ENCODE measurements at regions not wholly inside any gene's neighbourhood (a gene's known extent, or its start where the extent isn't known, plus 50 kb on each side); places are given as distances from the start of the nearest gene placed in this dataset.
A peak's percentile ranks its signal among the peaks of the same experiment; 100 is the strongest.

DNA sequence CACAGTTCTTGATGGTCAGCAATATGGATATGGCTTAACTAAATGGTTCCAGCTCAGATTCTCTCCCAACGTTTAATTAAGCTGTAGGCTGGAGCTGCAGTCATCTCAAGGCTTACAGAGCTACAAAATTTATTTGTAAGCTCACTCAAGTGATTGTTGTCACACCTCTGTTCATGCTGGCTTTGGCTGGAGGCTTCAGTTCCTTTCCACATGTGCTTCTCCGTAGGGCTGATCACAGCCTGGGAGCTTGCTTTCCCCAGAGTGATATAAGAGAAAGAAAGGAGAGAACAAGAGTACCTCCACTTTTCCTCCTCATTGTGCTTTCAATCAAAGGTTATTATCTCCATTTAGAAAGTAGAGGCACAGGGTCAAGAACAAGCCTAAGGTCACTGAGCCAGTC lies 182.7 kb upstream of the KCNN2 start:
- no peak for DNase-seq

DNA sequence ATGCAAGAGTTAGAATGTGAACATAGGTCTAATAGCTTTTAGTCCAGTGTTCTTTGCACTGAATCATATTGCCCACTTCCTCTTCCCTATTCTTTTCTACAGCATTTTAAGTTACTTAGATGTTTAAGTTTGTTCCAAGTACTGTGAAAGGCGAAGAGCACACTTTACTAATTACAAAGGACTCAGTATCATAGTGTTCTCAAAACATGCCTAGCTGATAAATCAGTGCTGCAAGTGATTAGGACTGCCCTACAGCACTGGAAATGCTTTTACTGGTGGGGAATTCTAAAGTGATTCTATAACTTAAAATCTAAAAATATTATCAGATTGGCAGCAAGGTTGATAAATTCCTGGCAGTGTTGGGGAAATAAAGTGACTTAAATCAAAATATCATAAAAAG lies 177.9 kb upstream of the KCNN2 start:
- DNase-seq = no peak

DNA sequence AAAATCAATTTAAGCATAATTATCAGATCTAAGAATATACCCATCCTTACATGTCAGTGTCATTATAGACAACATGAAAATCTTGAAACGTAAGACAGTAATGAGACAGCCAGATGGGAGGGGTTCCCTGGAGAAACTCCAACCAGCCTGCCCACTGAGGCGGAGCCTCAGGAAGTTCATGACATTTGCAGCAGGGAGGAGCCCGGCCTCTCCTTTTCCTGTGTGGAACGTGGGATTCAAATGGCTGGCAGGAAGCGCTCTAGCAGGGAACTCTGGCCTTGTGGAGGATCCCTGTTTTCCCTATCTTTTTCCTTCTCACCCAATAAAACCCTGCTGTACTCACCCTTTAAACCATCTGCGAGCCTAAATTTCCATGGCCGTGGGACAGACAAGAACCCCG lies 176.6 kb upstream of the KCNN2 start:
- peak; percentile 7 for DNase-seq

DNA sequence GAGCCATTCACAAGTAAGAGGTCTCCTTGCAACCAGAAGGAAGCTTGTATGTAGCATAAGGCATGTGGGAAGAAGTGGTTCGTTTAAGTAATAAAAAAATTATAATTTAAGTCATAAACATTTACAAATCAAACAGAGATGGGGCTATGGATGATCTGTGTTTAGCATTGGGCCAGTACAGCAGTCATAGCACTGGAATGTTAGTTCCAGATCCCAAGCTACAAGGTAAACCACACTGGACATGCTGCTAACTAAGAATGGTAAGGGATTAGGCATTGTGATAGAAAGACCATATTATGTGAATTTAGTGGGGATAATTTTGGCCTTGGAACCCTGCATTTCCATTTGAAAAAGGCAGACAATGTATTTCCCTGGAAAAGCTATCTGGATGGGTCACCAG lies 170.4 kb upstream of the KCNN2 start:
- no peak for DNase-seq

DNA sequence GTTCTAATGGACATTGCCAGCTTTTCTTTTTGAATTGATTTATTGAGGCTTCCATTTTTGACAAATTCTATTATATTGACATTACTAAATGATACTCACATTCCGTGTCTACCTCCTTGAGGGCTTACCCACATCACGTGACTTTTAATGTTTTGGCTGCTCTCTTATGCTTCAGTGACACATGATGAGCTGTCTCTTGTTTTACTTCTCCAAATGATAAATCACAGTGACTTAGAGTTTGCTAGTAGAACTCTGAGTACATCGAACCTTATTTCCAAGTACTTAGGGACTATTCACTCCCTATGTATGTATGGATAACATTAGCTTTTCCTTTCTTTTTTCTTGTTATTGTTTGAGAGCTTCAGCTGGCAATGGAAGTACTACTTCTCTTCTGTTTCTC lies 169.8 kb upstream of the KCNN2 start:
- no peak for DNase-seq

DNA sequence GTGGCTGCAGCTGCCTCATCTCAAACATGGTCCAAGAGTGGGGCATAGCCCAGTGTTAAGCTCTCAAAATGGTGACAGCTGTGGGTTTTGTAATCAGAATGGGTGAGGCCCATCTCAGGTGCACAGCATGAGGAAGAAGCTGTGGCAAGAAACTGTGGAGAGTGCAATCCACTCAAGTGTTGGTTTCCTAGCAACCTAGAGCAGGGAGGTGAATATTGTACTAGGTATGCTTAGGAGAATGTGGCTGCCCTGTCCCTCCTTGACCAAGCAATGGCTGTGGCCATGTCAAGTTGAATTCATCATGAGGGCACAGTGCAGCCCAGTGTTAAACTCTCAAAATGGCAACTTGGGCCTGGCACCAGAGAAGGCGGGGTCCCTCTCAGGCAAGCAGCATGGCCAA lies 160.5 kb upstream of the KCNN2 start:
- no peak for DNase-seq

DNA sequence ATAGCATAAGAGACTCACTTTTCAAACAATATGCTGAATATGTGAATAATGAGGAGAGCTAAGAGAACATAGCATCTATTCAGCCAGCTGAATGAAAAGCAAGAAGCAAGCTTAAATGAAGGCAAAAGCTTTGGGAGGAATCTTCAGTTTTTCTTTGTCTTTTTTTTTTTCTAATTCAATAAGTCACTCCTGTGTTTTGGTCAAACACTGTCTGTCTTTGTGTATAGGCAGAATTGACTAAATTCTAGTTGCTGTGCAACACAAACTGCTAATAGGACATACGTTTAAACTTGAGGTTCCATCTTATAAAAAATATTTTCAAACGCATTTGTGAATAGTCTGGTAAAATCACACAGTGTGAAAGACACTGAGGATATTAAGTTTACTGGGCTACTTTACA lies 156.9 kb upstream of the KCNN2 start:
- DNase-seq = no peak

DNA sequence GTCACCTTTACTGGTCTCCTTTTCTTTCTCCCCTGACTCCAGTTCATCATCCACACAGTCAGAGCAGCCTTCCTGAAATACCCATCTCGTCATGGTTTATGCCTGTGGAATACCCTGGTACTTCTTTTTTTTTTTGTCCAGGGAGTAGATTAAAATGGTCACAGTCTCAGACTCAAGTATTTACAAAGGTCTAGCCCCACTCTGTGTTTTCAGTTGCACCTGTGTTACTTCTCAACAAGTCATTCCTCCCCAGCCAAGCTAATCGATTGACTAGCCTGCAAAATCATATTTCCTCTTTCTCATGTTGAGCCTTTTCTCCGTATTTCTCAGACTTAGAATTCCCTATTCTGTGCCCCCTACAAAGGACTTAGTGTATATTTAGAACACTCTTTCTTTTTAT lies 155.2 kb upstream of the KCNN2 start:
- DNase-seq = no peak

DNA sequence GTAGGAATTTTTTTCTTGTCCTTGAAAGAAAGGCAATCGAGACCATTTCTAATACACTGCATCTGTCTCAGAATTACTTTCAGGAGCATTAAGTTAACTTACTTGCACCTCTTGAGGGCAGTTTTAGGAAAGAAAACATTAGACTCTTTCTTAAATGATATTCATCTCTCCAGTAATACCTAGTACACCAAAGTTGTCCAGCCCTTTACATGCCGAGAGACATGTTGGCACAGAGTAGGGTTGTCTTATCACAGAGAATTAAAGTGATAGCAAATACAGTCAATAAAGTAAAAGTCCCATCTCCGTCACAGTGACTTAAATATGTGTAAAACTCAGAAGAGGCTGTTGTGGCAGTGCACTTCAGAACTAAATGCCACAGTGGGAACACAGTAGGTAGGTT lies 154.3 kb upstream of the KCNN2 start:
- DNase-seq = no peak

DNA sequence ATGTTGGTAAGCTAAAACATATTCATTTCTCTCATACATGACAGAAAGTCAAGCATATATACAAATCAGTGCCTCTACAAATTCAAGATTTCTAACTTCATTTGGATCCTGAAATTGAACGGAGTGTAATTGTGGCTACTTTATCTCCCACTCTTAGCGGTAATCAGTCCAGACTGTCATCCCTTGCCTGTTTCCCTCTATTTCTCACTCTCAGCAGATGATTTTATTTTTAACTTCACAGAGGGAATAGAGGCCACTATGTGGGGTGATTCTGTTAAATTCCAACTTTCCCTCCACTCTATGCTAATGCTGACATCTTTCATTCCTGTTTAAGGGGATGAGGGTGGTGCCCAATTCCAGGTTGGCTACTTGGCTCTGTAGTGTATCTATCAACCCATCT lies 153.8 kb upstream of the KCNN2 start:
- no peak for DNase-seq

DNA sequence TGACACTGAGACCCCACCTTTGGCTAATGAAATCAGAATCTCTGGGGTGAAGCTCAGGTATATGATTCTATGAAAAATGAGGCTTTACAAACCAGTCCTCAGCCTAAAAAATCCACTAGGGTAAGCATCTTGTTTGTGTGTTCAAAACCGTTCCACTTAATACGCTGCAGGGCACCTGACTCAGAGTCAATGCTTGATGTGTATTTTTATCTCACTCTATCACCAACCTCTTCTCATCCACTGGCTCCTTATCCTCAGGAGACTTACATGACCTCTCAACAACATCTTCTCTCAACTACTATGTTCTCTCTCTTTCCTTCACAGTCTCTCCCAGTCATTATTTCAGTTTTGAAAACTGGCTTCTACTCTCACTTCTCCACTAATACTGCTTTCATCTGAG lies 153.3 kb upstream of the KCNN2 start:
- DNase-seq = no peak

DNA sequence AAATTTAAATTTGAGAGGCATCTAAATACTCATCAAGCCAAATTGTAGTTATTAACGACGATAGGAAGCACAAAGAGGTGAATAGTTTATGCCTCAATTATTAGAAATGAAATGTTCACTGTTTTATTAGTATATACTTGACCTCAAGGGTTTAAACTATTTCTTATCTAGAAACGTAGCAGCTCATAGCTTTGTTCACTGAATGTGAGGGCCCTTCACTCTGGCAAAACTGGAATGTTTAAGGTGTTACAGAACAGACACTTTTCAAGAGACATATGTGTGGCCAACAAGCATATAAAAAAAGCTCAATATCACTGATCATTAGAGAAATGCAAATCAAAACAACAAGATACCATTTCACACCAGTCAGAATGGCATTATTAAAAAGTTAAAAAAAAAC lies 151.2 kb upstream of the KCNN2 start:
- DNase-seq = no peak

DNA sequence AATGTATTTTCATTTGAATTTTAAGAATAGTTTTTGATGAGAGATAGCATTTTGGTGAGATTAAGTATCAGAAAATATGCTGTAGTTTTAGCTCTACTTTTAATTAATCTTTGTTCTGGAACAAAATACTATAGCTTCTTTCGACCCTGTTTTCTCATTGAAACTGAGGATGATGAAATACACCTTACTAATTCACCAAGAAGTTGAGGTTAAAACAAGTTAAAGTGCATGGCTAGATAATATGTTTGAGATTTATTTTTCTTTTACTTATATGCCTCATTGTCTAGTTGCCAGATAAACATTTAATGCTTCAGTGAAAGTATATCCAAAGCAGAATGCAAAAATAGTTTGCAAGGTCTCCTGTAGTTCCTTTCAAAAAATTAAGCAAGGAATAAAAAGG lies 140.1 kb upstream of the KCNN2 start:
- no peak for DNase-seq

DNA sequence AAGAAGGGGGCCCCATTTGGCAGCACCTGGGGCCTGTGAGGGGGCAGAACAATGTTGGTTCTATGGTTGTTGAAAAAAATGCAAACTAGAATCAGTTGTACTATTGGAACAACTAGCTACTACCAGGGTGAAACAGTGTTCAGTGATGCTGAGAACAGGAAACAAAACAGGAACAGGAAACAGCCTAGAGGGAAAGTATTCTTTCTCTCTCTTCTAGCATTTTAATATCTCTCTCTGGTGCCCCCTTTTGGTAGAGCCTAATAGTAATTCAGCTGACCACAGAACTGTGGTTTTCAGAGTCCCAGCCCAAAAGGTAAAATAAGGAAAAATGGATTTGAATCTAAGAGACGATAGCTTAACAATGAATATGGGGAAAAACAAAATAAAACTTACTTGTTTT lies 138.0 kb upstream of the KCNN2 start:
- peak; percentile 45 for DNase-seq

DNA sequence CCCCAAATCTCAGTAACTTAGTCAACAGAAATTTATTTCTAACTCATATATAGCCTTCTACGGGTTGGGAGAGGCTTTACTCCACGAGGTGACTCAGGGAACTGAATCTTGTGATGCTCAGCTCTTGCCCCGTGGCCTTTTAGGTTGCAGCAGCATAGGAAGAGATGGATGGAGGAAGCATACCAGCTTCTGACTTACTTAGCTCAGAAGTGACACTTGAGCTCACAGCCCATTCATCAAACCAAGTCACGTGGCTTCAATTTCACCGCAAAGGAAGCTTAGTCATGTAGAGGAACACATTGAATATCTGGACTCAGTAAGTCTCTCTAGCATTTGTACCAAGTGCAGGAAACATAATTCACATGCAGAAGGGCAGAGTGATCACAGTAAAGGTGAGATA lies 124.1 kb upstream of the KCNN2 start:
- no peak for DNase-seq

DNA sequence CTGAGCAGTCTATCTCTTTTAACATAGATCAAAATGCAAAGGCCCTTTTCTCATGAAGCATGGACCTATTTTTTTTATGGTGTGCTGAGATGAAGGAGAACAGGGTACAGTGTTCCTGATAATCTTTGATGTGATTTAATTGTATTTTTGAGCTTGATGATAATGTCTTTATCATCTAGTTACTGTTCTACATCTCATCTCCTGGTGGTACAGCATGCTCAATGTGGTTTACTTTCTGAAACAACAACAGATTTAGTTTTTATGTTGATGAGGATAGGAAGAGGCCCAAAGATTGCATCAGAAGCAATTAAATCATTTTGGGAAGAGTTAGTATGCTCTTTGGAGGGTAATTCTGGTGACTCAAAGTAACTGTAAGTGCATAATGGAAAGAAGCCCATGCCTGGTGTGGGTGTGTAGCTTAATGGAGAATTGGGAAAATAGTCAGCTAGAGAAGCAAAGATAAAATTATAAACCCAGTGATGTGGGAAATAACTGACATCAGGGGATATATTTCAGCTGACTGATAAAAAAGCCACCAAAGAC lies 123.0 kb upstream of the KCNN2 start:
- DNase-seq = no peak

DNA sequence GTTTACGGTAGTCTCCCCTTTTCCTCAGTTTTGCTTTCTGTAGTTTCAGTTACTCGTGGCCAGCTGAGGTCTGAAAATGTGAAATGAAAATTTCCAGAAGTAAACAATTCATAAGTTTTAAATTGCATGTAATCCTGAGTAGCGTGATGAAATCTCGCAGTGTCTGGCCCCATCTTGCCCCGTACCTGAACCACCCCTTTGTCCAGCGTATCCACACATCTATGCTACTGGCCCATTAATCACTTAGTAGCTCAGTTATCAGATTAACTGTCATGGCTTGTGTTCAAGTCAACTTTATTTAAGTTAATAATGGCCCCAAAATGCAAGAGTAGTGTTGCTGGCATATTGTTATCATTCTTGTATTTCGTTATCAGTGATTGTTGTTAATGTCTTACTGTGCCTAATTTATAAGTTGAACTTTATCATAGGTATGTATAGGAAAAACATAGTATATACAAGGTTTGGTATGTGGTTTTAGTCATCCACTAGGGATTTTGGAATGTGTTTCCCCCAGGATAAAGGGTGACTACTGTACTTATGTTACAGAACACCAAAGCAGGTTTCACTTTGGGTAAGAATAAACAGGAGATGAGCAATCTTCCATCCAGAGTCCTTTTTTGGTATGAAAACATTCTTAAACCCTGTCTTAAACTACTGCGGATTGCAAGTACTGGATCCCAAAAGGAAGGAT lies 118.4 kb upstream of the KCNN2 start:
- no peak for DNase-seq

DNA sequence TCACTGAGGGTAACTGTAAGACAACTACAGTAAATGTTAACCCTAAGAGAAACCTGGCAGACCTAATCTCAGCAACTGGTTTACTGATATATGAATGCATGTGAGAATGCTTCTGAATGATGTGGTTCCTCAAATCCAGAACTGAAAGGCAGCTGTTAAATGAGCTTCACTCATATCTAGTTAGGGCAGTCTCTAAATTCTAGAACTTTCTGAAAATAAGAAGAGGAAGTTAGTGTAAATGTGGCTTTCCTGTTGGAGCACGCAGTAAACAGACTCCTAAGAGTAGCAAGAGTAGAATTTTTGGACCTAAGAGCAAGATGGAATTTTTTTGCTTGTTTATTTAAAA lies 117.9 kb upstream of the KCNN2 start:
- DNase-seq = no peak

DNA sequence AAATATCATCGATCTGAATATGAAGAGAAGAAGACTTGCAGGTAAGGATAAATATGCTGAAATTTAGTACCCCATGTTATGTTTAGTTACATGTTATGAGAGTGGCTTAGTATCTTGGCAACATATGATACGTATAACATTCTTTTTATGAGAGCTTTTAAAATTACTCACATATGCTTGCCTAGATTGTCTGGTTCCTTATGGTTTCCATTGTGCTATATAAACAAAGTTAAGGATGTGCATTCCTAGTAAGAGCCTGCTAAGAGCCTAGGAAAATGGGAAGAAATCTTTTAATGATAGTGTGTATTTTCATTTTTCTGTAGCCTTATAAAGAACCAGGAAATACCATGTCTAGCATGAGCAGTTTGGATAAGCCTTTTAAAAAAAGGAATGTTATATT lies 112.0 kb upstream of the KCNN2 start:
- DNase-seq = no peak

DNA sequence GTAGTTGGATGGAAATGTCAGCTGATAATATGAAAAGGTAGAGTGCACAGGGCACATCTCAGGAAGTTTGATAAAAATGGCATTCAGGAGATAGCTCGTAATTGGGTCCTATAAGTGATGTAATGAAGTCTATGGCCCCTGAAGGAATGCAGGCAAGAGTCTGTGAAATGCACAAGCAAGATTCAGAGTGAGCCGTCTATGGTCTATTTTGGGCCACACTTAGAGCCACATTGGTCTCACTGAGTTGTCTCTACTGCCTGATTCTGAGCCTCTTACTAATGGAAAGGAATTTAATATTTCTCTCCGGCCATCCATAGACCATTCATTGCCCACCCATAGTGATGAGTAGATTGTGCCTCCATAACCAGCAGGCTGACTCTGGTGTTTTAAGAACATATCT lies 111.3 kb upstream of the KCNN2 start:
- DNase-seq = no peak

DNA sequence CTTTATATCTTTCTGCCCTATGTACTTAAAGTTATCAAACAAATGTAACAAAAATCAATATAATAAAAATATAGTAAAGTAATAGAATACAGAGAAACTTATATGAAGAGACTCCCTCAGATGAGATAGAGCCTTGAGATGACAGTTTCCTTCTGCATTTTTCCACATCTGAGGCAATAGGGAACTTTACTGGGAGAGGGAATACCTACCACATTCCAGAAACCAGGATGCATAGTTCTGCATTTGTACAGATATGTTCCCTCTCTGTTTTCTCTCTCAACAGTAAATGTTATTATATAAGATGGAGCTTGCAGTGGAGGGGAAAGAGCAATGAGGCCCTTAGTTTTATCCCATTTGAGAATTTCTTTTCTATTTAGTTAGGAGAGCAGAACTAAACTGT lies 109.6 kb upstream of the KCNN2 start:
- no peak for DNase-seq

DNA sequence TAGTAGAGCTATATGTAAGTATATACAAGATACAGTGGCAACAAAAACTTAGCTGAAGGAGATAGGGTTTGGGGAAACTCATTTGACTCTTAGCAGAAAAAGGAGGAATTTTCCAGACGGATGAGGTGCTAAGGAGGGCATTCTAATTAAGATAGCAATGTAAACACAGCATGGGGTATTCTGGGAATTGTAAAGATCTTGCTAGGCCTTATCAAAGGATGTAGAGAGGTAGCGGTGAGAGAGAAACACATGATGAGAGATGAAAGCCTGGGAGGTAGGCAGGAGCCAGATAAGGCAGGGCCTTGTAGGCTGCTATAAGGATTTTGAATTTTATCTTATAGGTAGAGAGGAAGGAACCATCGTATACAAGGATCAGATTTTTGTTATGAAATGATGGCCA lies 106.6 kb upstream of the KCNN2 start:
- no peak for DNase-seq

DNA sequence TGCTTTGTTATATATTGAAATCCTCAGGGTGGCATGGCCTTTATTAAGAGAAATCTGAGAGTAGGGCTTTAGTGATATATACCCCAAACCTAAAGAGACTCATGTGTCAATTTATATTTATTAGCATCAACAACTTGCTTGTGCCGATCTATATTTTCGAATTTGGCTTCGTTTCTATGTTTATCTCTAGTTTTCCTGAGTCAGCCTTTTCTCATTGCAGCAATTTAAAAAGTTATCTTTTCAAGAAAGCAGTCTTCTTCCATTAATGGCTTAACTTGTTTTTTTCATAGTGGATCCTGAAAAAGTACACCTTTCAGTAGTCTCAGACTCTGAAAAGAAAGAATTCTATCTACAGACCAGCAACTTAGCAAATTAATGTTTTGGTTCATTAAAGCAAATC lies 99.9 kb upstream of the KCNN2 start:
- DNase-seq = no peak

DNA sequence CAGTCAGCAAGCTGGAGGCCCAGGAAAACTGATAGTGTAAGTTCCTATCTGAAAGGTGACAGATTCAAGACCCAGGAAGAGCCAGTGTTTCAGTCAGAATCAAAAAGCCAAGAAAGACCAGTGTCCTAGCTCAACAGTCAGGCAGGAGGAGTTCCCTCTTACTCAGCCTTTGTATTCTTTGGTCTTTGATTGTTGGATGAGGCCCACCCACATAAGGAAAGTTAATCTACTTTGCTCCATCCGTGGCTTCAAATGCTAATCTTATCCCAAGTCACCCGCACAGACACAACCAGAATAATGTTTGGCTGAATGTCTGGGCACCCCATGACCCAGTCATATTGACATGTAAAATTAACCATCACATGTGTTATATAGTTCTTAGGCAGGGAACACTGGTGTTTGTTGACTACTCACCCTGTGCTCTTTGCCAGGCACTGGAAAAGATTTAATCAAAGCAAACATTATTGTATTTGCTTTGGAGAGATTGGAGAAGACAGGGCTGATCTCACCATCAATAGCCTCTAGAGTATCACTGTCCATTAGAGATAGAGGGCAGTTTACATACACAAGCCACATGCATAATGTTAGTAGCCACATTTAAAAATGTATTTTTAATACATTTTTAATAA lies 96.3 kb upstream of the KCNN2 start:
- DNase-seq = no peak

DNA sequence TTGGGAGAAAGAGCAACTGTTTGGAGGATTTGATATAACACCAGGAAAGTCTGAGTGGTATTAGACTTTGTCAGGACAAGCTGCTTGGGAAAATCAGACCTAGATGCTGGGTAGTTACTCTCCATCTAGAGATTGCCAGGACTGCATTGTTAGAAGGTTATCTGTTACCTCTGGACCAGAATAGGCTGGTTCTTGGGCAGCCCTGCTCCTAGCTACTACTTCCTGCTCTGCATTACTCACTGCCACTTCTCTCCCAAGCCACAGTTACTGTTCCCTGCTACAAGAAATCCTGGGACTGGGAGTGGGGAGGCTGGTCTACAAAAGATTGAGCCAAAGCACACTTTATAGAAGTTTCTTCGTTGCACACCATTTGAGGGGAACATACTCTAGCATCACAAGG lies 95.5 kb upstream of the KCNN2 start:
- no peak for DNase-seq
